GM18498 (cell line): ENCODE measurements at regions not wholly inside any gene's neighbourhood (a gene's known extent, or its start where the extent isn't known, plus 50 kb on each side); places are given as distances from the start of the nearest gene placed in this dataset.
"Not testable (repeated sequence)": the region's sequence is repeated elsewhere in the genome, so short reads cannot be mapped to it uniquely, and the experiment has no call there.

Experiments used
- ATAC-seq: cut with Tn5 transposase; IDR thresholded peaks from one replicate; pipeline ENCODE4 v1.9.1; 2021; ENCODE audit warnings: mild to moderate bottlenecking, moderate library complexity; ENCODE audit not compliant: unreplicated experiment

- not testable (repeated sequence) for ATAC-seq
Measured at GRCh38 chr1:220412382-220412781, 115.6 kb upstream of the MARK1 start.

- no peak for ATAC-seq
Measured at GRCh38 chr1:220410611-220411010, 117.3 kb upstream of the MARK1 start.

- ATAC-seq = no peak
Measured at GRCh38 chr1:220409771-220410595, 118.0 kb upstream of the MARK1 start.

- no peak for ATAC-seq
Measured at GRCh38 chr1:220407191-220407590, 120.7 kb upstream of the MARK1 start.

GRCh38 chr1:220398238-220398637 lies 126.0 kb upstream of the RAB3GAP2 start:
- ATAC-seq = no peak

GRCh38 chr1:220391491-220391890 lies 119.2 kb upstream of the RAB3GAP2 start:
- ATAC-seq = no peak

GRCh38 chr1:220389634-220390033 lies 117.4 kb upstream of the RAB3GAP2 start:
- no peak for ATAC-seq

- no peak for ATAC-seq
Measured at GRCh38 chr1:220386494-220387195, 114.4 kb upstream of the RAB3GAP2 start.

- ATAC-seq = no peak
Measured at GRCh38 chr1:220385158-220385557, 112.9 kb upstream of the RAB3GAP2 start.

- ATAC-seq = no peak
Measured at GRCh38 chr1:220382994-220383393, 110.7 kb upstream of the RAB3GAP2 start.

GRCh38 chr1:220380885-220381284 lies 108.6 kb upstream of the RAB3GAP2 start:
- ATAC-seq = peak; percentile 78

GRCh38 chr1:220378571-220379302 lies 106.5 kb upstream of the RAB3GAP2 start:
- ATAC-seq = no peak

GRCh38 chr1:220375715-220376114 lies 103.5 kb upstream of the RAB3GAP2 start:
- no peak for ATAC-seq

GRCh38 chr1:220374449-220374848 lies 102.2 kb upstream of the RAB3GAP2 start:
- ATAC-seq = no peak

- ATAC-seq = no peak
Measured at GRCh38 chr1:220372451-220372850, 100.2 kb upstream of the RAB3GAP2 start.

- ATAC-seq = no peak
Measured at GRCh38 chr1:220371324-220371723, 99.1 kb upstream of the RAB3GAP2 start.

- ATAC-seq = no peak
Measured at GRCh38 chr1:220370041-220370700, 97.9 kb upstream of the RAB3GAP2 start.

GRCh38 chr1:220369511-220369910 lies 97.3 kb upstream of the RAB3GAP2 start:
- ATAC-seq = no peak

GRCh38 chr1:220368352-220369265 lies 96.4 kb upstream of the RAB3GAP2 start:
- no peak for ATAC-seq

GRCh38 chr1:220367833-220368232 lies 95.6 kb upstream of the RAB3GAP2 start:
- ATAC-seq = no peak
